GM23248 (cell line): ENCODE measurements at regions not wholly inside any gene's neighbourhood (a gene's known extent, or its start where the extent isn't known, plus 50 kb on each side); places are given as distances from the start of the nearest gene placed in this dataset.

Experiments
- DNase-seq: peaks from one replicate; pipeline ENCODE4 v3.0.0-alpha.2; 2015
- H2AFZ ChIP-seq: fragments of 200-600 bp; sonication (generic); 2 replicates; pipeline ENCODE4 v1.6.1; 2016; ENCODE audit warnings: antibody characterized with exemption
- H3F3A ChIP-seq: fragments of 200-600 bp; sonication (generic); 2 replicates; pipeline ENCODE4 v1.6.1; 2016; ENCODE audit warnings: mild to moderate bottlenecking, antibody characterized with exemption, mixed run types; ENCODE audit not compliant: insufficient read depth
- H3K27ac ChIP-seq: fragments of 200-600 bp; sonication (generic); 2 replicates; pipeline ENCODE4 v1.5.1; 2016; ENCODE audit warnings: mild to moderate bottlenecking
- H3K27me3 ChIP-seq: fragments of 200-600 bp; sonication (generic); replicated peaks from 2 replicates; pipeline ENCODE4 v1.6.1; 2016; ENCODE audit warnings: mild to moderate bottlenecking; ENCODE audit not compliant: insufficient read depth
- H3K36me3 ChIP-seq: fragments of 200-600 bp; sonication (generic); 2 replicates; pipeline ENCODE4 v1.6.1; 2016; ENCODE audit warnings: low read depth, mild to moderate bottlenecking
- H3K4me1 ChIP-seq: fragments of 200-600 bp; sonication (generic); 2 replicates; pipeline ENCODE4 v1.6.1; 2016; ENCODE audit warnings: mild to moderate bottlenecking; ENCODE audit not compliant: insufficient read depth
- H3K4me2 ChIP-seq: fragments of 200-600 bp; sonication (generic); one replicate; pipeline ENCODE4 v1.6.1; 2016; ENCODE audit warnings: mild to moderate bottlenecking; ENCODE audit not compliant: unreplicated experiment
- H3K4me3 ChIP-seq: fragments of 200-600 bp; sonication (generic); 2 replicates; pipeline ENCODE4 v1.5.1; 2016; ENCODE audit warnings: mild to moderate bottlenecking
- H3K79me2 ChIP-seq: fragments of 200-600 bp; sonication (generic); 2 replicates; pipeline ENCODE4 v1.6.1; 2016; ENCODE audit warnings: mild to moderate bottlenecking; ENCODE audit not compliant: insufficient read depth
- H3K9ac ChIP-seq: fragments of 200-600 bp; sonication (generic); 2 replicates; pipeline ENCODE4 v1.6.1; 2016; ENCODE audit warnings: mild to moderate bottlenecking
- H3K9me2 ChIP-seq: fragments of 200-600 bp; sonication (generic); 2 replicates; pipeline ENCODE4 v1.6.1; 2016; ENCODE audit warnings: mixed run types, mild to moderate bottlenecking, moderate library complexity; ENCODE audit not compliant: insufficient read depth
- H3K9me3 ChIP-seq: fragments of 200-600 bp; sonication (generic); one replicate; pipeline ENCODE4 v1.6.1; 2017; ENCODE audit warnings: low read depth
- H4K20me1 ChIP-seq: fragments of 200-600 bp; sonication (generic); 2 replicates; pipeline ENCODE4 v1.6.0; 2016; ENCODE audit not compliant: insufficient read depth
- EZH2 ChIP-seq: fragments of 200-600 bp; sonication (generic); IDR thresholded peaks from 2 replicates; pipeline ENCODE4 v1.6.1; 2018; ENCODE audit warnings: antibody characterized with exemption, mild to moderate bottlenecking; ENCODE audit not compliant: insufficient read depth, poor library complexity, severe bottlenecking
- EZH2phosphoT487 ChIP-seq: fragments of 200-600 bp; sonication (generic); IDR thresholded peaks from 2 replicates; pipeline ENCODE4 v1.6.1; 2018; ENCODE audit warnings: antibody characterized with exemption, moderate library complexity, mild to moderate bottlenecking, low read depth; ENCODE audit not compliant: insufficient read depth
- WGBS, 2 experiments: methylation state at CpG; one replicate each; pipeline ENCODE4 v1.1.6; 2015 to 2017; ENCODE audit warnings: low lambda C conversion rate in 2 of 2, low coverage in 1 of 2; ENCODE audit errors: missing lambda C conversion rate in 2 of 2; 5-methylcytosine and 5-hydroxymethylcytosine counted together
- in situ Hi-C: fragments of 300-500 bp; cut with MboI; formaldehyde crosslinking; loops from 2 replicates; pipeline ENCODE4 v1.15.0; 2020

GRCh38 chr7:28243861-28244260 lies 63.3 kb upstream of the JAZF1 start:
- no peak overlapping the region for H3K27ac ChIP-seq
- H3K9ac ChIP-seq, result no peak overlapping the region
- H3K79me2 ChIP-seq, result no peaks in the 10 kb centered on the region
- no peak for DNase-seq
- no peaks in the 10 kb centered on the region for H3K27me3 ChIP-seq
- no peaks in the 10 kb centered on the region for H3F3A ChIP-seq
- 60 to 62% methylated on average over 5 of the region's 5 CpGs for WGBS, 2 experiments
- H3K4me2 ChIP-seq, result no peak overlapping the region
- H3K9me2 ChIP-seq, result no peaks in the 10 kb centered on the region
- no peak for TF ChIP-seq EZH2phosphoT487
- no peak for TF ChIP-seq EZH2
- no peaks in the 10 kb centered on the region for H3K9me3 ChIP-seq
- H3K36me3 ChIP-seq, result no peaks in the 10 kb centered on the region
- no peaks in the 10 kb centered on the region for H4K20me1 ChIP-seq
- H2AFZ ChIP-seq, result no peak overlapping the region
- no peaks in the 10 kb centered on the region for H3K4me1 ChIP-seq
- no peak overlapping the region for H3K4me3 ChIP-seq
- in situ Hi-C loops, result no loop called here

GRCh38 chr7:28245123-28245878 lies 64.7 kb upstream of the JAZF1 start:
- Histone ChIP-seq H3K9me3 (no peaks in the 10 kb centered on the region), H3K36me3 (no peaks in the 10 kb centered on the region), H3F3A (no peaks in the 10 kb centered on the region), H3K4me3 (no peak overlapping the region), H2AFZ (no peak overlapping the region), H3K9ac (no peak overlapping the region), H3K4me2 (no peak overlapping the region), H3K79me2 (no peaks in the 10 kb centered on the region), H4K20me1 (no peaks in the 10 kb centered on the region), H3K27me3 (no peaks in the 10 kb centered on the region), H3K9me2 (no peaks in the 10 kb centered on the region), H3K4me1 (no peaks in the 10 kb centered on the region), H3K27ac (no peak overlapping the region)
- TF ChIP-seq EZH2, result no peak
- no peak for TF ChIP-seq EZH2phosphoT487
- WGBS, 2 experiments, result 55 to 58% methylated on average over 9 of the region's 9 CpGs
- in situ Hi-C loops, result no loop called here
- DNase-seq, result no peak

- Histone ChIP-seq H3K79me2 (no peaks in the 10 kb centered on the region), H4K20me1 (no peaks in the 10 kb centered on the region), H3K27ac (no peak overlapping the region), H2AFZ (peak overlapping the region; percentile 60), H3K4me3 (no peak overlapping the region), H3K4me2 (no peak overlapping the region), H3K4me1 (no peaks in the 10 kb centered on the region), H3K27me3 (no peaks in the 10 kb centered on the region), H3K36me3 (no peaks in the 10 kb centered on the region), H3K9me2 (no peaks in the 10 kb centered on the region), H3F3A (no peaks in the 10 kb centered on the region), H3K9ac (no peak overlapping the region), H3K9me3 (no peaks in the 10 kb centered on the region)
- in situ Hi-C loops, result no loop called here
- 21 to 23% methylated on average over 7 of the region's 7 CpGs for WGBS, 2 experiments
- DNase-seq, result peak; percentile 4
- TF ChIP-seq EZH2 (no peak), EZH2phosphoT487 (no peak)
Measured at GRCh38 chr7:28246921-28247461, 66.4 kb upstream of the JAZF1 start.

- no peaks in the 10 kb centered on the region for H3K9me3 ChIP-seq
- 54 to 65% methylated on average over 1 of the region's 1 CpG for WGBS, 2 experiments
- DNase-seq, result no peak
- no peaks in the 10 kb centered on the region for H3K36me3 ChIP-seq
- H3K27ac ChIP-seq, result no peak overlapping the region
- TF ChIP-seq EZH2phosphoT487 (no peak), EZH2 (no peak)
- no peak overlapping the region for H3K4me2 ChIP-seq
- H3K9ac ChIP-seq, result no peak overlapping the region
- in situ Hi-C loops, result no loop called here
- no peaks in the 10 kb centered on the region for H3K79me2 ChIP-seq
- H3K9me2 ChIP-seq, result no peaks in the 10 kb centered on the region
- H3K4me3 ChIP-seq, result no peak overlapping the region
- H3F3A ChIP-seq, result no peaks in the 10 kb centered on the region
- H4K20me1 ChIP-seq, result no peaks in the 10 kb centered on the region
- peaks cover 20% of the 10 kb centered on the region; the same call in 1 of the 2 replicates for H3K27me3 ChIP-seq
- H3K4me1 ChIP-seq, result no peaks in the 10 kb centered on the region
- H2AFZ ChIP-seq, result no peak overlapping the region
Measured at GRCh38 chr7:28258240-28258639, 77.6 kb upstream of the JAZF1 start.
